Astrocyte (in vitro differentiated cells and primary cell): ENCODE measurements at regions not wholly inside any gene's neighbourhood (a gene's known extent, or its start where the extent isn't known, plus 50 kb on each side); places are given as distances from the start of the nearest gene placed in this dataset.

Experiments used
- DNase-seq: peaks from one replicate; pipeline ENCODE4 v3.0.0-alpha.2; 2010; ENCODE audit warnings: low read depth
- FAIRE-seq: peaks from 2 replicates; lab custom pipeline; 2011; peaks lifted over from hg19 to GRCh38; lab: Jason Lieb, UNC
- H2AFZ ChIP-seq: 2 replicates; pipeline ENCODE4 v1.6.0; 2012; ENCODE audit warnings: low read depth, low read length, inconsistent platforms
- H3K27ac ChIP-seq: 2 replicates; pipeline ENCODE4 v1.5.1; 2011; ENCODE audit warnings: low read depth, low read length, inconsistent platforms
- H3K27me3 ChIP-seq: 2 replicates; pipeline ENCODE4 v1.6.0; 2011; ENCODE audit warnings: low read length, inconsistent platforms; ENCODE audit not compliant: insufficient read depth
- H3K36me3 ChIP-seq: 2 replicates; pipeline ENCODE4 v1.5.1; 2011; ENCODE audit warnings: low read length, inconsistent platforms; ENCODE audit not compliant: insufficient read depth
- H3K4me1 ChIP-seq: 2 replicates; pipeline ENCODE4 v1.5.1; 2011; ENCODE audit warnings: low read length, inconsistent platforms; ENCODE audit not compliant: insufficient read depth
- H3K4me2 ChIP-seq: 2 replicates; pipeline ENCODE4 v1.6.0; 2012; ENCODE audit warnings: low read length, inconsistent platforms
- H3K4me3 ChIP-seq: 2 replicates; pipeline ENCODE4 v1.5.1; 2011; ENCODE audit warnings: low read depth, mild to moderate bottlenecking, low read length, inconsistent platforms; ENCODE audit not compliant: insufficient read depth
- H3K79me2 ChIP-seq: 2 replicates; pipeline ENCODE4 v1.6.0; 2012; ENCODE audit warnings: mild to moderate bottlenecking, low read length, inconsistent platforms; ENCODE audit not compliant: insufficient read depth
- H3K9ac ChIP-seq: 2 replicates; pipeline ENCODE4 v1.6.0; 2012; ENCODE audit warnings: mild to moderate bottlenecking, low read length, inconsistent platforms
- H3K9me3 ChIP-seq: 2 replicates; pipeline ENCODE4 v1.5.1; 2012; ENCODE audit warnings: low read depth, mild to moderate bottlenecking, low read length, inconsistent platforms; ENCODE audit not compliant: insufficient read depth
- H4K20me1 ChIP-seq: 2 replicates; pipeline ENCODE4 v1.6.0; 2012; ENCODE audit warnings: low read length, inconsistent platforms; ENCODE audit not compliant: insufficient read depth
- H3K27ac Mint-ChIP-seq: one replicate; pipeline ENCODE4 v1.8.0; 2021; ENCODE audit warnings: mild to moderate bottlenecking, mixed read lengths; ENCODE audit not compliant: unreplicated experiment
- H3K27me3 Mint-ChIP-seq: one replicate; pipeline ENCODE4 v1.8.0; 2021; ENCODE audit warnings: low read depth, mixed read lengths; ENCODE audit not compliant: unreplicated experiment
- H3K36me3 Mint-ChIP-seq: one replicate; pipeline ENCODE4 v1.8.0; 2021; ENCODE audit warnings: low read depth, mixed read lengths; ENCODE audit not compliant: unreplicated experiment
- H3K4me1 Mint-ChIP-seq: one replicate; pipeline ENCODE4 v1.8.0; 2021; ENCODE audit warnings: low read depth, mixed read lengths; ENCODE audit not compliant: unreplicated experiment
- H3K4me3 Mint-ChIP-seq: one replicate; pipeline ENCODE4 v1.8.0; 2021; ENCODE audit warnings: mild to moderate bottlenecking, moderate library complexity, mixed read lengths; ENCODE audit not compliant: unreplicated experiment
- H3K9me3 Mint-ChIP-seq: one replicate; pipeline ENCODE4 v1.8.0; 2021; ENCODE audit warnings: mild to moderate bottlenecking, mixed read lengths; ENCODE audit not compliant: unreplicated experiment
- EZH2 ChIP-seq: IDR thresholded peaks from 2 replicates; pipeline ENCODE4 v1.6.1; 2012; ENCODE audit warnings: mild to moderate bottlenecking, low read length, inconsistent platforms; ENCODE audit not compliant: insufficient read depth
- TF ChIP-seq, protein P1 (sequence below): IDR thresholded peaks from 2 replicates; pipeline ENCODE4 v1.5.1; 2011; ENCODE audit warnings: low read depth, mild to moderate bottlenecking, inconsistent platforms, low read length, moderate library complexity; ENCODE audit not compliant: insufficient read depth

DNA sequence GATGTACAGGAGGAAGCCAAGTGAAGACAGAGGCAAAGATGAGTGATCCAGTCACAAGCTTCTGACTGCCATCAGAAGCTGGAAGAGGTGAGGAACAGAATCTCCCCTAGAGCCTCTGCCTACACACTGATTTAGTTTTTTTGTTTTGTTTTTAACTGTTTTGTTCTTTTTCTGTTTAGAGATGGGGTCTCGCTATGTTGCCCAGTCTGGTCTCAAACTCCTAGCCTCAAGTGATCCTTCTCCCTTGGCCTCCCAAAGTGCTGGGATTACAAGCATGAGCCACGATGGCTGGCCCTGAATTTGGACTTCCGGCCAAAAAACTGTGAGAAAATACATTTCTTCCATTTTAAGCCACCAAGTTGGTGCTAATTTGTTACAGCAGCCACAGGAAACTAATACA lies 204.7 kb upstream of the ZNF608 start:
- no peaks in the 10 kb centered on the region for H3K36me3 Mint-ChIP-seq
- no peaks in the 10 kb centered on the region for H3K9me3 Mint-ChIP-seq
- H3K4me2 ChIP-seq, result no peak overlapping the region
- peaks cover 15% of the 10 kb centered on the region for H3K4me1 Mint-ChIP-seq
- no peaks in the 10 kb centered on the region for H3K4me1 ChIP-seq
- H3K9ac ChIP-seq, result no peak overlapping the region
- TF ChIP-seq EZH2, result no peak
- TF ChIP-seq, protein P1, sequence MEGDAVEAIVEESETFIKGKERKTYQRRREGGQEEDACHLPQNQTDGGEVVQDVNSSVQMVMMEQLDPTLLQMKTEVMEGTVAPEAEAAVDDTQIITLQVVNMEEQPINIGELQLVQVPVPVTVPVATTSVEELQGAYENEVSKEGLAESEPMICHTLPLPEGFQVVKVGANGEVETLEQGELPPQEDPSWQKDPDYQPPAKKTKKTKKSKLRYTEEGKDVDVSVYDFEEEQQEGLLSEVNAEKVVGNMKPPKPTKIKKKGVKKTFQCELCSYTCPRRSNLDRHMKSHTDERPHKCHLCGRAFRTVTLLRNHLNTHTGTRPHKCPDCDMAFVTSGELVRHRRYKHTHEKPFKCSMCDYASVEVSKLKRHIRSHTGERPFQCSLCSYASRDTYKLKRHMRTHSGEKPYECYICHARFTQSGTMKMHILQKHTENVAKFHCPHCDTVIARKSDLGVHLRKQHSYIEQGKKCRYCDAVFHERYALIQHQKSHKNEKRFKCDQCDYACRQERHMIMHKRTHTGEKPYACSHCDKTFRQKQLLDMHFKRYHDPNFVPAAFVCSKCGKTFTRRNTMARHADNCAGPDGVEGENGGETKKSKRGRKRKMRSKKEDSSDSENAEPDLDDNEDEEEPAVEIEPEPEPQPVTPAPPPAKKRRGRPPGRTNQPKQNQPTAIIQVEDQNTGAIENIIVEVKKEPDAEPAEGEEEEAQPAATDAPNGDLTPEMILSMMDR, result no peak
- H3K4me3 ChIP-seq, result no peak overlapping the region
- no peaks in the 10 kb centered on the region for H4K20me1 ChIP-seq
- no peak for DNase-seq
- no peak for FAIRE-seq
- H2AFZ ChIP-seq, result no peak overlapping the region
- no peaks in the 10 kb centered on the region for H3K36me3 ChIP-seq
- no peaks in the 10 kb centered on the region for H3K9me3 ChIP-seq
- no peaks in the 10 kb centered on the region for H3K27me3 Mint-ChIP-seq
- no peaks in the 10 kb centered on the region for H3K79me2 ChIP-seq
- H3K27me3 ChIP-seq, result no peaks in the 10 kb centered on the region
- H3K27ac ChIP-seq, result no peak overlapping the region
- H3K4me3 Mint-ChIP-seq, result no peak overlapping the region
- H3K27ac Mint-ChIP-seq, result no peak overlapping the region

- no peak for DNase-seq
- no peaks in the 10 kb centered on the region for H3K36me3 ChIP-seq
- peaks cover 15% of the 10 kb centered on the region for H3K4me1 Mint-ChIP-seq
- no peak overlapping the region for H3K4me3 Mint-ChIP-seq
- no peak overlapping the region for H3K4me3 ChIP-seq
- FAIRE-seq, result no peak
- H3K79me2 ChIP-seq, result no peaks in the 10 kb centered on the region
- TF ChIP-seq EZH2, result no peak
- TF ChIP-seq, protein P1, result no peak
- H3K9me3 ChIP-seq, result no peaks in the 10 kb centered on the region
- no peak overlapping the region for H3K9ac ChIP-seq
- H2AFZ ChIP-seq, result no peak overlapping the region
- no peak overlapping the region for H3K4me2 ChIP-seq
- H4K20me1 ChIP-seq, result no peaks in the 10 kb centered on the region
- H3K27me3 ChIP-seq, result no peaks in the 10 kb centered on the region
- no peaks in the 10 kb centered on the region for H3K36me3 Mint-ChIP-seq
- no peaks in the 10 kb centered on the region for H3K9me3 Mint-ChIP-seq
- no peak overlapping the region for H3K27ac ChIP-seq
- no peaks in the 10 kb centered on the region for H3K4me1 ChIP-seq
- no peaks in the 10 kb centered on the region for H3K27me3 Mint-ChIP-seq
- no peak overlapping the region for H3K27ac Mint-ChIP-seq
Measured at GRCh38 chr5:124951661-124952060, 205.2 kb upstream of the ZNF608 start.

GRCh38 chr5:124952079-124952478 lies 205.6 kb upstream of the ZNF608 start:
- Mint-ChIP-seq H3K36me3 (no peaks in the 10 kb centered on the region), H3K27ac (no peak overlapping the region), H3K4me3 (no peak overlapping the region), H3K4me1 (peaks cover 15% of the 10 kb centered on the region), H3K9me3 (no peaks in the 10 kb centered on the region), H3K27me3 (no peaks in the 10 kb centered on the region)
- DNase-seq (no peak), FAIRE-seq (no peak)
- H3K4me2 ChIP-seq, result no peak overlapping the region
- no peak overlapping the region for H3K9ac ChIP-seq
- no peaks in the 10 kb centered on the region for H3K79me2 ChIP-seq
- no peak overlapping the region for H3K4me3 ChIP-seq
- H3K27me3 ChIP-seq, result no peaks in the 10 kb centered on the region
- no peaks in the 10 kb centered on the region for H3K4me1 ChIP-seq
- H2AFZ ChIP-seq, result no peak overlapping the region
- no peaks in the 10 kb centered on the region for H3K36me3 ChIP-seq
- no peak overlapping the region for H3K27ac ChIP-seq
- TF ChIP-seq, protein P1, result no peak
- no peak for TF ChIP-seq EZH2
- H4K20me1 ChIP-seq, result no peaks in the 10 kb centered on the region
- no peaks in the 10 kb centered on the region for H3K9me3 ChIP-seq
